AG09309 (cell line): ENCODE measurements at regions not wholly inside any gene's neighbourhood (a gene's known extent, or its start where the extent isn't known, plus 50 kb on each side); places are given as distances from the start of the nearest gene placed in this dataset.

ENCODE experiments used
- DNase-seq: peaks from one replicate; pipeline ENCODE4 v3.0.0-alpha.2; 2010; ENCODE audit warnings: low read depth
- H3K4me3 ChIP-seq: 2 replicates; pipeline ENCODE4 v1.5.1; 2011; ENCODE audit warnings: mild to moderate bottlenecking, low read depth, low read length, moderate library complexity; ENCODE audit not compliant: control insufficient read depth
- TF ChIP-seq, protein P1 (sequence below): IDR thresholded peaks from 2 replicates; pipeline ENCODE4 v1.5.1; 2011; ENCODE audit warnings: mild to moderate bottlenecking, low read depth, low read length, inconsistent platforms; ENCODE audit not compliant: insufficient read depth, control insufficient read depth; ENCODE audit errors: missing control alignments

DNA sequence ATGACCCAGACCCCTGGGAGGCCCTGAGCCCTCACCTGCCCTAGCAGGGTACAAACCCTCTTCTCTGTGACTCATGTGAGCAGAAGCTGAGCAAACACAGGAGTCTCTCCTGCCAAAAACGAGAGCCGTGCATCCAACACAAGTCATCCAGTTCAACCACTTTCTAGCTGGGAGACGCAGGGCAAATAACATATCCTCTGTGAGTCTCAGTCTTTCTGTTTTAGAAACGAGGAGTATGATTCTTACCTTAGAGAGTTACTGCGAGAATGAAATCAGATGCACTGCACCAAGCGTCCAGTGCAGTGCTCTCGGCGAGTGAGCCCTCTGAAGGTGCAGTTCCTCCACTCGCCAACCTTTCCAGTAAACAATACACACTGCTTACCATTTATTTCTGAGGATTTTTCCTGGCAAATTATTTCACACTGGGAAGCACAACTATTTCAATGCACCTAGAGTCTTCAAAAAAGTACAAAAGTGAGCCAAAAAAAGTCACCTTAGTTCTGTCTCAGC, 331.8 kb upstream of the MYT1L start:
- TF ChIP-seq, protein P1, sequence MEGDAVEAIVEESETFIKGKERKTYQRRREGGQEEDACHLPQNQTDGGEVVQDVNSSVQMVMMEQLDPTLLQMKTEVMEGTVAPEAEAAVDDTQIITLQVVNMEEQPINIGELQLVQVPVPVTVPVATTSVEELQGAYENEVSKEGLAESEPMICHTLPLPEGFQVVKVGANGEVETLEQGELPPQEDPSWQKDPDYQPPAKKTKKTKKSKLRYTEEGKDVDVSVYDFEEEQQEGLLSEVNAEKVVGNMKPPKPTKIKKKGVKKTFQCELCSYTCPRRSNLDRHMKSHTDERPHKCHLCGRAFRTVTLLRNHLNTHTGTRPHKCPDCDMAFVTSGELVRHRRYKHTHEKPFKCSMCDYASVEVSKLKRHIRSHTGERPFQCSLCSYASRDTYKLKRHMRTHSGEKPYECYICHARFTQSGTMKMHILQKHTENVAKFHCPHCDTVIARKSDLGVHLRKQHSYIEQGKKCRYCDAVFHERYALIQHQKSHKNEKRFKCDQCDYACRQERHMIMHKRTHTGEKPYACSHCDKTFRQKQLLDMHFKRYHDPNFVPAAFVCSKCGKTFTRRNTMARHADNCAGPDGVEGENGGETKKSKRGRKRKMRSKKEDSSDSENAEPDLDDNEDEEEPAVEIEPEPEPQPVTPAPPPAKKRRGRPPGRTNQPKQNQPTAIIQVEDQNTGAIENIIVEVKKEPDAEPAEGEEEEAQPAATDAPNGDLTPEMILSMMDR, result no peak
- no peak for DNase-seq
- H3K4me3 ChIP-seq, result no peak overlapping the region

DNA sequence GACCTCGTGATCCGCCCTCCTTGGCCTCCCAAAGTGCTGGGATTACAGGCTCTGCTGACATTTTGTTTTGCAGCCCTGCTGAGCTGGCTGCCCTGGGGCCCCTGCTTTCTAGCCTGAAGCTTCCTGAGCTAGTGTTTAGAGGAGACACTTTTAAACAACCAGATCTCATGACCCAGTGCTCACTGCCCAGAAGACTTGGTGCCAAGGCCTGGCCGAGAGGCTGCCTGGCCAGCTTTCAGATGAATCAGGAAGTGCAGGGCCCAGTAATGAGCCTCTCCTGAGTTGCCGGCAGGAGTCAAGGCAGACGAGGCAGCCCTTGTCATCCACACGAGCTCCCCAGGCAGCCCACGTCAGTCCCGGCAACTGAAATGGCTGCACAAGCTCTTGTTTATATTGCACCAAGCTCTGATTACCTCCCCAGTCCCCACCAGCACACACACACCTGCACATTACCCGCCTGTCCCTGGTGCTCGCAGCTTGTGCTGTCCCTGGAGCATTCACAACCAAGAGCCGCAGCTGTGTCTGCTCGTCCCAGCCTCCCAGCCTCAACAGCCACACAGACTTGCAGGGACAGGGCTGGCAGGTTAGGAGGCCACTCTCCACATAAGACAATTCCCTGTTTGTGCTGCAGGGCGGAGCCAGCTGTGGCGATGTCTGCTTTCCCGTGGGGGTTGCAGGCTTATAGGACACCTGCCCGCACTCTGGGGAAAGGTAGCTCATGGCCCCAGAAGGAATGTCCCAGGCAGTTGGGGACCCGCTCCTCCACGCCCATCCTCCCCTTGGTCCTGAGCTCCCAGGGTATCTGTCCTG, 331.2 kb upstream of the MYT1L start:
- TF ChIP-seq, protein P1, result no peak
- H3K4me3 ChIP-seq, result no peak overlapping the region
- DNase-seq, result no peak

DNA sequence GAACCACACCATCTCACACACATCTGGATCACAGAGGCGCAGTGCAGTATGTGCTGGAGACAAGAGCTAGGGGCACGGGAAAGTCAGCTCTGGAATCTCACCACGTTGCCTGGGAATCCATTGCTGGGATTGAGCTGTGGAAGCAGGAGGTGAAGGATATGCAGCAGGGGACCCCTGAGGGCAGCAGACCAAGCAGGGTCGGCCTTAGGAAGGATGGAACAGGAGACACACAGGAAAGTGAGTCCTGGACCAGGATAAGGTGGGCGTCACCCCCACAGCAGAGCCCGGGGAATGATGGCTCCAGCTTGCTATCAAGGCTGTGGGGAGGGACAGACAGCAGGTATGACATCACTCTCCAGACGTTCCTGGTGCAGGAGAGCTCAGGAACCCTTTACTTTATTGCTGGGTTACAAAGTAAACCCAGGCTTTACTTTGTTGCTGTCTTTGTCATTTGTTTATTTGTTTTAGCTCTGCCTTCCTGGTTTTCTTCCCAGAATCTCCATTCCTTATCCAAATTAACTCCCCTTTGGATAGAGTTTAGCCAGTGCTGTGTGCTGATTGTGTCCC, 329.8 kb upstream of the MYT1L start:
- no peak overlapping the region for H3K4me3 ChIP-seq
- DNase-seq, result no peak
- TF ChIP-seq, protein P1, result no peak

DNA sequence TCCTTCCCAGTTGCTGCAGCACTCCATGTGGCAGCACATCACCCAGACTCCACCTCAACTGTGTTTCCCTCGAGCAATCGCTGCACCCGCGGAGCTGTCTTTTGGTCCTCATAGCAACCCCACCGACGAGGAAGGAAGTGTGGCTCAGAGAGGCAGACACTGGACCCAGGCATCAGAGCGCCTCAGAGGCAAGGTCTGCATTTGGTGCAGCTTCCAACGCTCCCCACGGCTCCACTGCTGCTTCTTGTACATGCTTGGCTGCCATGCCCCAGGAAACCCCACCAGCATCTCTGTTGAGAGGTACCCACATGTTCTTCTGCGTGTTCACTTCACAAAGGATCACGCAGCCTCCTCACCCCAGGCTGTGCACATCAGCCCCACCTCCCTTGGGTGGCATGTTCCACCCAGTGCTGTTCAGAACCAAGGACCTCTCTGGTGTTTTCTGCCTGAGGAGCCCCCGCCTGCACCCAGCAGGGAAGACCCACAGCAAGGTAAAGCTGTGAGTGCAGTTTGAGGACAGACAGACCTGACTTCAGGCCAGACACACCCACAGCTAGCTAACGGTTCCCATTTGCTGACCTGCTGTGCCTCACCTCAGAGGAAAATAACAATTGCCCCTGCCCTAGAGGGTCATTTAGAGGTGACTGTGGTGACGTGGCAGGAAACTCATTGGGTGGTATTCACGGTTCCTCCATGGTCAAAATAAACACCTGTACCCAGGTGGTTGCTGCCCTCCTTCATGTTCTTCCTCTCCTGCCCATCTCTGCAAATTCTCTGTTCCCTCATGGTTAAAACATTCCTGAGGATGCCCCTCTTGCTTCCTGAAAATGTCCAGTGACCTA, 326.3 kb upstream of the MYT1L start:
- no peak for DNase-seq
- TF ChIP-seq, protein P1, result no peak
- H3K4me3 ChIP-seq, result no peak overlapping the region

DNA sequence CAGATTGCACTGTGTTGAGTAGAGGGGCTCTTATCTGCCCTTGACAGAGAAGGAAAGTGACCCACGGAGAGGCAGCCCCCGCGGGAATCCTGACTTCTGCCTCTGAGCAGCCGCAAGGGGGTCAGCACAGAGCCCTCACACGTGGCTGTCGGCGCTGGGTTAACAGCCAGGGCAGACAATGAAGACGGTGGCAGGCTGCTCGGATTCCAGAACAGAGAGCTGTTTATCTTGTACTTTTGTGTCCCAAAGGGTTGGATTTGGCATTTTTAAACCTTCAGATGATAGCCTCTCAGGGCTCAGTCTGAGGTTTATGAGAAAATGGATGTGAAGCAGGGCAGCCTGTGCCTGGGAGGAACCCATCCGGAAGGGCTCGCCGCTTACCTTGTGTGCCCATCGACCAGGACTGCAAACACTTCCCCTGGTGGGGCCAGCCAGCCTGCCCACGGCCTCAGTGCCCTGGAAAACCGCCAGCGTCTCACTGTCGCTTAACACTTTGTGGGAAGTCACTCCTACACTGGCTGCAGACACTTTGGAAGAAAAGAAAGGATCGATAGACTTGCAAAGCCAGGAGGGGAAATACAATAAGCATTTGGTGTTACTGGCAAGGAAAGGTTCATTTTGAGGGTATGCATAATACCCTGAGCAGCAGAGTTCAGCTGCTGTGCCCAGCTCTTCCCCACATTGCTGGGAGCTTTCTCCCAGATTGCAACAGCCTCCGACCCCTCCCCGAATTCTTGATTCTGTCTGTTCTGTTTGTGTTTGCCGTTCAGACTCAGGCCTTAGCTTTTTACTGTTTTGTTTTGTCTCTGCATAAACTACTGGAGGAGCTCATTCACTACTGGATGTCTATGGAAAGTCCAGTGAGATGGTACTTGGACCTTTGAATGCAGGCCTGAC, 325.3 kb upstream of the MYT1L start:
- H3K4me3 ChIP-seq, result no peak overlapping the region
- no peak for DNase-seq
- TF ChIP-seq, protein P1, result no peak

DNA sequence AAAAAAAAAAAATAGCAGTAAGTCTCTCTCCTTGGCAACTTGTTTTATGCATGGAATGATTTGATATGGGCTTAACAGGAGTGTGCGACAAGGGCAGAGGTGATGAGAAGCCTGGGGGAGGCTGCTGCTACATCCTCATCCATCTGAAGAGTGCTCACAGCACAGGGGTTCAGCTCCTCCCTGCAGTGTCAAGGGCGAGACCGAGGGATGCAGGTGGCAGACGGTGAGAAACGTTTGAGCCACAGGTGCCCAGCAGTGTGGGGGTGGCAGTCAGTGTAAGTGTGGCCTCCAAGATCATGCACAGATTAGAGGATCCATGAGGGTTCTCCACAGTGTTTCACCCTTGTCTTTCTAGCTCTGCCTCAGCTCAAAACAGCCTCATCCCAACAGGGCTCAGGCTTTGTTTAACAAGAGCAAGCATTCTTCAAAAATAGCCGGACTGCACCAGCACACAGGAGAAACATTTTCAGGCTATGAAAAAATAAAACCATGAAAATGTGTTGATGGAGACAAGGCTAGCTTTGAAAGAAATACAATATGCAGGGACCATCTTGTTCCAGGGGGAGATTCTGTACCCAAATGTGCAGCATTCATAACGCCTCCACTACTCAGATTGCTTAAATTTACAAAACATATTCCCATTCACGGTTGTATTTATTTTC, 324.5 kb upstream of the MYT1L start:
- DNase-seq, result no peak
- TF ChIP-seq, protein P1, result no peak
- no peak overlapping the region for H3K4me3 ChIP-seq
